Neural cell (in vitro differentiated cells): ENCODE measurements at regions not wholly inside any gene's neighbourhood (a gene's known extent, or its start where the extent isn't known, plus 50 kb on each side); places are given as distances from the start of the nearest gene placed in this dataset.

Experiments
- H2AFZ ChIP-seq: fragments of 200-600, 300-800 bp; sonication (generic), shearing (Covaris generic); 2 replicates; pipeline ENCODE4 v1.6.0; 2014; ENCODE audit warnings: low read depth, mild to moderate bottlenecking, antibody characterized with exemption, low read length, moderate library complexity
- H3F3A ChIP-seq: fragments of 200-600 bp; shearing (Covaris generic); 2 replicates; pipeline ENCODE4 v1.6.1; 2016; ENCODE audit warnings: mild to moderate bottlenecking, moderate library complexity, mixed read lengths, antibody characterized with exemption, low read length; ENCODE audit not compliant: insufficient read depth, poor library complexity, severe bottlenecking
- H3K27ac ChIP-seq: fragments of 200-600, 300-800 bp; sonication (generic), shearing (Covaris generic); 2 replicates; pipeline ENCODE4 v1.5.1; 2014; ENCODE audit warnings: mild to moderate bottlenecking, low read length, moderate library complexity
- H3K27me3 ChIP-seq: fragments of 300-800, 200-600 bp; sonication (generic), shearing (Covaris generic); 2 replicates; pipeline ENCODE4 v1.6.0; 2014; ENCODE audit warnings: mild to moderate bottlenecking, low read depth, low read length, moderate library complexity; ENCODE audit not compliant: insufficient read depth
- H3K36me3 ChIP-seq: fragments of 300-800, 200-600 bp; sonication (generic), shearing (Covaris generic); 2 replicates; pipeline ENCODE4 v1.5.1; 2014; ENCODE audit warnings: mild to moderate bottlenecking, antibody characterized with exemption, low read length, moderate library complexity; ENCODE audit not compliant: insufficient read depth
- H3K4me2 ChIP-seq: fragments of 300-800, 200-600 bp; sonication (generic), shearing (Covaris generic); 2 replicates; pipeline ENCODE4 v1.6.0; 2014; ENCODE audit warnings: mild to moderate bottlenecking, low read length
- H3K4me3 ChIP-seq: fragments of 300-800, 200-600 bp; sonication (generic), shearing (Covaris generic); 2 replicates; pipeline ENCODE4 v1.5.1; 2014; ENCODE audit warnings: mild to moderate bottlenecking, low read length, moderate library complexity
- H3K79me2 ChIP-seq: fragments of 200-600 bp; shearing (Covaris generic); replicated peaks from 2 replicates; pipeline ENCODE4 v1.6.0; 2014; ENCODE audit warnings: mild to moderate bottlenecking, low read length, moderate library complexity; ENCODE audit not compliant: insufficient read depth
- H3K9ac ChIP-seq: fragments of 300-800, 200-600 bp; sonication (generic), shearing (Covaris generic); 2 replicates; pipeline ENCODE4 v1.6.1; 2016; ENCODE audit warnings: mild to moderate bottlenecking, low read length, mixed read lengths
- H3K9me2 ChIP-seq: fragments of 200-600 bp; shearing (Covaris generic); 2 replicates; pipeline ENCODE4 v1.6.1; 2016; ENCODE audit warnings: mild to moderate bottlenecking, low read length, mixed read lengths; ENCODE audit not compliant: insufficient read depth
- H3K9me3 ChIP-seq: fragments of 200-600, 300-800 bp; sonication (generic), shearing (Covaris generic); 2 replicates; pipeline ENCODE4 v1.6.1; 2016; ENCODE audit warnings: mild to moderate bottlenecking, mixed run types, low read length, moderate library complexity, mixed read lengths
- H4K20me1 ChIP-seq: fragments of 200-600 bp; shearing (Covaris generic); 2 replicates; pipeline ENCODE4 v1.6.1; 2016; ENCODE audit warnings: mild to moderate bottlenecking, mixed run types; ENCODE audit not compliant: insufficient read depth
- EP300 ChIP-seq: fragments of 450-650 bp; conservative IDR thresholded peaks from 2 replicates; pipeline ENCODE4 v1.6.1; 2014; ENCODE audit warnings: antibody characterized with exemption, mild to moderate bottlenecking, moderate library complexity; ENCODE audit not compliant: poor library complexity, severe bottlenecking
- EZH2 ChIP-seq: fragments of 200-600, 300-800 bp; shearing (Covaris generic), sonication (generic); IDR thresholded peaks from 2 replicates; pipeline ENCODE4 v1.6.1; 2014; ENCODE audit warnings: antibody characterized with exemption, low read length, borderline replicate concordance, mild to moderate bottlenecking; ENCODE audit not compliant: insufficient read depth, poor library complexity, severe bottlenecking
- MXI1 ChIP-seq: fragments of 450-650 bp; conservative IDR thresholded peaks from 2 replicates; pipeline ENCODE4 v1.6.1; 2014; ENCODE audit warnings: antibody characterized with exemption, mild to moderate bottlenecking; ENCODE audit not compliant: poor library complexity, severe bottlenecking
- POLR2AphosphoS5 ChIP-seq: IDR thresholded peaks from 2 replicates; pipeline ENCODE4 v1.6.1; 2012
- RAD21 ChIP-seq: fragments of 450-650 bp; conservative IDR thresholded peaks from 2 replicates; pipeline ENCODE4 v1.6.1; 2014; ENCODE audit warnings: antibody characterized with exemption, mild to moderate bottlenecking, moderate library complexity
- REST ChIP-seq: IDR thresholded peaks from 2 replicates; pipeline ENCODE4 v1.6.1; 2012; ENCODE audit warnings: borderline replicate concordance
- SMC3 ChIP-seq: fragments of 450-650 bp; conservative IDR thresholded peaks from 2 replicates; pipeline ENCODE4 v1.6.1; 2014; ENCODE audit warnings: antibody characterized with exemption, mild to moderate bottlenecking, moderate library complexity; ENCODE audit not compliant: poor library complexity
- TAF1 ChIP-seq: IDR thresholded peaks from 2 replicates; pipeline ENCODE4 v1.6.1; 2012; ENCODE audit warnings: low read depth
- TF ChIP-seq, protein P1 (sequence below): fragments of 450-650 bp; IDR thresholded peaks from 2 replicates; pipeline ENCODE4 v1.5.1; 2014; ENCODE audit warnings: antibody characterized with exemption, mild to moderate bottlenecking, moderate library complexity; ENCODE audit not compliant: poor library complexity, severe bottlenecking

GRCh38 chr15:47374222-47374621 lies 343.1 kb upstream of the SEMA6D start:
- Histone ChIP-seq H3K4me3 (no peak overlapping the region), H3K9me2 (no peaks in the 10 kb centered on the region), H3K36me3 (peaks cover 4% of the 10 kb centered on the region), H3K27me3 (no peaks in the 10 kb centered on the region), H3K27ac (no peak overlapping the region), H3K4me2 (no peak overlapping the region), H4K20me1 (peaks cover 8% of the 10 kb centered on the region), H3K9me3 (no peaks in the 10 kb centered on the region), H2AFZ (no peak overlapping the region), H3K79me2 (peaks cover 6% of the 10 kb centered on the region), H3K9ac (no peak overlapping the region), H3F3A (no peaks in the 10 kb centered on the region)
- TF ChIP-seq SMC3 (no peak), EP300 (no peak), MXI1 (no peak), RAD21 (no peak), EZH2 (no peak), TAF1 (no peak), REST (no peak), POLR2AphosphoS5 (no peak)
- TF ChIP-seq, protein P1, sequence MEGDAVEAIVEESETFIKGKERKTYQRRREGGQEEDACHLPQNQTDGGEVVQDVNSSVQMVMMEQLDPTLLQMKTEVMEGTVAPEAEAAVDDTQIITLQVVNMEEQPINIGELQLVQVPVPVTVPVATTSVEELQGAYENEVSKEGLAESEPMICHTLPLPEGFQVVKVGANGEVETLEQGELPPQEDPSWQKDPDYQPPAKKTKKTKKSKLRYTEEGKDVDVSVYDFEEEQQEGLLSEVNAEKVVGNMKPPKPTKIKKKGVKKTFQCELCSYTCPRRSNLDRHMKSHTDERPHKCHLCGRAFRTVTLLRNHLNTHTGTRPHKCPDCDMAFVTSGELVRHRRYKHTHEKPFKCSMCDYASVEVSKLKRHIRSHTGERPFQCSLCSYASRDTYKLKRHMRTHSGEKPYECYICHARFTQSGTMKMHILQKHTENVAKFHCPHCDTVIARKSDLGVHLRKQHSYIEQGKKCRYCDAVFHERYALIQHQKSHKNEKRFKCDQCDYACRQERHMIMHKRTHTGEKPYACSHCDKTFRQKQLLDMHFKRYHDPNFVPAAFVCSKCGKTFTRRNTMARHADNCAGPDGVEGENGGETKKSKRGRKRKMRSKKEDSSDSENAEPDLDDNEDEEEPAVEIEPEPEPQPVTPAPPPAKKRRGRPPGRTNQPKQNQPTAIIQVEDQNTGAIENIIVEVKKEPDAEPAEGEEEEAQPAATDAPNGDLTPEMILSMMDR = no peak

- H3K36me3 ChIP-seq = peaks cover under 1% of the 10 kb centered on the region
- no peaks in the 10 kb centered on the region for H3K27me3 ChIP-seq
- H3K4me3 ChIP-seq = no peak overlapping the region
- H2AFZ ChIP-seq = no peak overlapping the region
- no peaks in the 10 kb centered on the region for H3K9me2 ChIP-seq
- H3K27ac ChIP-seq = no peak overlapping the region
- H3F3A ChIP-seq = no peaks in the 10 kb centered on the region
- peaks cover 4% of the 10 kb centered on the region for H4K20me1 ChIP-seq
- H3K9ac ChIP-seq = no peak overlapping the region
- H3K79me2 ChIP-seq = peaks cover 4% of the 10 kb centered on the region
- TF ChIP-seq POLR2AphosphoS5 = no peak
- TF ChIP-seq MXI1 = no peak
- TF ChIP-seq EZH2 = no peak
- no peak for TF ChIP-seq RAD21
- no peak for TF ChIP-seq SMC3
- TF ChIP-seq EP300 = no peak
- TF ChIP-seq, protein P1 = no peak
- TF ChIP-seq TAF1 = no peak
- no peak for TF ChIP-seq REST
- no peak overlapping the region for H3K4me2 ChIP-seq
- no peaks in the 10 kb centered on the region for H3K9me3 ChIP-seq
Observed at GRCh38 chr15:47376190-47376589, 341.1 kb upstream of the SEMA6D start.
